ENCODE measurements at regions not wholly inside any gene's neighbourhood (a gene's known extent, or its start where the extent isn't known, plus 50 kb on each side); places are given as distances from the start of the nearest gene placed in this dataset.

GRCh38 chr7:115747174-115747573, 283.4 kb downstream of the TFEC start:
- TF ChIP-seq EZH2 (IDR thresholded peaks at IDR 0.05; ENCODE audit: insufficient read depth, poor library complexity, severe bottlenecking) (no peak), EZH2phosphoT487 (IDR thresholded peaks at IDR 0.05; ENCODE audit: insufficient read depth, low read depth) (no peak)

All from GM23248 (cell line).